WTC11 (cell line): ENCODE measurements at regions not wholly inside any gene's neighbourhood (a gene's known extent, or its start where the extent isn't known, plus 50 kb on each side); places are given as distances from the start of the nearest gene placed in this dataset.

ENCODE experiments used
- ATAC-seq: fragments of 200-7000 bp; cut with Tn5 transposase; 2 replicates; pipeline ENCODE4 v1.10.0; 2021; ENCODE audit warnings: mild to moderate bottlenecking, moderate library complexity
- CTCF ChIA-PET: fragments of 300-600 bp; sonication (Branson Sonifier 250); formaldehyde crosslinking; loops from one replicate; lab custom pipeline; 2021; ENCODE audit warnings: antibody characterized with exemption; lab: Charles Lee
- POLR2A ChIA-PET: fragments of 350-600 bp; sonication (Branson Sonifier 250); formaldehyde crosslinking; loops from one replicate; lab custom pipeline; 2021; ENCODE audit warnings: antibody characterized with exemption; lab: Charles Lee
- DNase-seq: peaks from one replicate; pipeline ENCODE4 v3.0.0; 2021; ENCODE audit warnings: low spot score
- H3K27ac Mint-ChIP-seq: 2 replicates; pipeline ENCODE4 v1.8.0; 2021; ENCODE audit warnings: mixed read lengths
- H3K27me3 Mint-ChIP-seq: 2 replicates; pipeline ENCODE4 v1.8.0; 2021; ENCODE audit warnings: low read depth, mild to moderate bottlenecking, moderate library complexity, mixed read lengths
- H3K36me3 Mint-ChIP-seq: 2 replicates; pipeline ENCODE4 v1.8.0; 2021; ENCODE audit warnings: mixed read lengths
- H3K4me1 Mint-ChIP-seq: 2 replicates; pipeline ENCODE4 v1.8.0; 2022; ENCODE audit warnings: mixed read lengths
- H3K4me3 Mint-ChIP-seq: 2 replicates; pipeline ENCODE4 v1.8.0; 2021; ENCODE audit warnings: mild to moderate bottlenecking, moderate library complexity, mixed read lengths
- H3K9me3 Mint-ChIP-seq: 2 replicates; pipeline ENCODE4 v1.8.0; 2021; ENCODE audit warnings: mixed read lengths
- CBFB ChIP-seq: sonication (generic); formaldehyde crosslinking; IDR thresholded peaks from 2 replicates; pipeline ENCODE4 v1.8.1; 2022; ENCODE audit warnings: mild to moderate bottlenecking, low read depth, missing genetic modification reagents
- EMX1 ChIP-seq: fragments of 250-450 bp; sonication (Bioruptor Pico); IDR thresholded peaks from 2 replicates; pipeline ENCODE4 v1.8.0; 2021; ENCODE audit warnings: mild to moderate bottlenecking
- FOXJ3 ChIP-seq: sonication (generic); formaldehyde crosslinking; IDR thresholded peaks from 2 replicates; pipeline ENCODE4 v1.9.0; 2021; ENCODE audit warnings: missing genetic modification reagents, mild to moderate bottlenecking, borderline replicate concordance
- FOXP4 ChIP-seq: sonication (generic); formaldehyde crosslinking; IDR thresholded peaks from 2 replicates; pipeline ENCODE4 v1.8.0; 2022; ENCODE audit warnings: mild to moderate bottlenecking, missing genetic modification reagents
- GABPB1 ChIP-seq: sonication (generic); formaldehyde crosslinking; IDR thresholded peaks from 2 replicates; pipeline ENCODE4 v1.8.1; 2023; ENCODE audit warnings: mild to moderate bottlenecking, missing genetic modification reagents
- HMGXB4 ChIP-seq: sonication (generic); formaldehyde crosslinking; IDR thresholded peaks from 2 replicates; pipeline ENCODE4 v1.8.1; 2023; ENCODE audit warnings: mild to moderate bottlenecking, moderate library complexity, missing genetic modification reagents
- JUN ChIP-seq: sonication (generic); formaldehyde crosslinking; IDR thresholded peaks from 2 replicates; pipeline ENCODE4 v1.8.0; 2023; ENCODE audit warnings: mild to moderate bottlenecking, missing genetic modification reagents
- SOX15 ChIP-seq: fragments of 250-450 bp; sonication (Bioruptor Pico); IDR thresholded peaks from 2 replicates; pipeline ENCODE4 v1.9.0; 2021; ENCODE audit warnings: mild to moderate bottlenecking
- STAT6 ChIP-seq: sonication (generic); formaldehyde crosslinking; conservative IDR thresholded peaks from 2 replicates; pipeline ENCODE4 v1.8.1; 2023; ENCODE audit warnings: mild to moderate bottlenecking, low read depth, missing genetic modification reagents, moderate library complexity
- USF1 ChIP-seq: sonication (generic); formaldehyde crosslinking; IDR thresholded peaks from 2 replicates; pipeline ENCODE4 v1.8.0; 2022; ENCODE audit warnings: mild to moderate bottlenecking, missing genetic modification reagents
- ZNF138 ChIP-seq: sonication (generic); formaldehyde crosslinking; conservative IDR thresholded peaks from 2 replicates; pipeline ENCODE4 v1.8.1; 2022; ENCODE audit warnings: mild to moderate bottlenecking, moderate library complexity, missing genetic modification reagents
- ZNF232 ChIP-seq: sonication (generic); formaldehyde crosslinking; IDR thresholded peaks from 2 replicates; pipeline ENCODE4 v1.8.0; 2022; ENCODE audit warnings: mild to moderate bottlenecking, missing genetic modification reagents
- ZNF263 ChIP-seq: sonication (generic); formaldehyde crosslinking; IDR thresholded peaks from 2 replicates; pipeline ENCODE4 v1.8.1; 2022; ENCODE audit warnings: low read depth, mild to moderate bottlenecking, moderate library complexity, missing genetic modification reagents
- TF ChIP-seq, protein P1 (sequence below): fragments of 250-450 bp; sonication (Bioruptor Pico); IDR thresholded peaks from 2 replicates; pipeline ENCODE4 v1.9.0; 2021; ENCODE audit warnings: mild to moderate bottlenecking, borderline replicate concordance
- TF ChIP-seq, protein P2 (sequence below): sonication (generic); formaldehyde crosslinking; IDR thresholded peaks from 2 replicates; pipeline ENCODE4 v1.8.0; 2022; ENCODE audit warnings: missing genetic modification reagents

- Mint-ChIP-seq H3K27me3 (no peaks in the 10 kb centered on the region), H3K4me3 (no peak overlapping the region), H3K9me3 (peaks cover 18% of the 10 kb centered on the region), H3K4me1 (peaks cover 2% of the 10 kb centered on the region; the same call in 1 of the 2 replicates), H3K27ac (no peak overlapping the region), H3K36me3 (no peaks in the 10 kb centered on the region)
- POLR2A ChIA-PET, result no interaction called here
- TF ChIP-seq FOXP4 (CRISPR knock-in tag) (no peak), FOXJ3 (CRISPR knock-in tag) (no peak), ZNF232 (CRISPR knock-in tag) (no peak), EMX1 (CRISPR knock-in tag) (no peak), USF1 (no peak), GABPB1 (CRISPR knock-in tag) (no peak), ZNF138 (CRISPR knock-in tag) (no peak)
- TF ChIP-seq, protein P1, sequence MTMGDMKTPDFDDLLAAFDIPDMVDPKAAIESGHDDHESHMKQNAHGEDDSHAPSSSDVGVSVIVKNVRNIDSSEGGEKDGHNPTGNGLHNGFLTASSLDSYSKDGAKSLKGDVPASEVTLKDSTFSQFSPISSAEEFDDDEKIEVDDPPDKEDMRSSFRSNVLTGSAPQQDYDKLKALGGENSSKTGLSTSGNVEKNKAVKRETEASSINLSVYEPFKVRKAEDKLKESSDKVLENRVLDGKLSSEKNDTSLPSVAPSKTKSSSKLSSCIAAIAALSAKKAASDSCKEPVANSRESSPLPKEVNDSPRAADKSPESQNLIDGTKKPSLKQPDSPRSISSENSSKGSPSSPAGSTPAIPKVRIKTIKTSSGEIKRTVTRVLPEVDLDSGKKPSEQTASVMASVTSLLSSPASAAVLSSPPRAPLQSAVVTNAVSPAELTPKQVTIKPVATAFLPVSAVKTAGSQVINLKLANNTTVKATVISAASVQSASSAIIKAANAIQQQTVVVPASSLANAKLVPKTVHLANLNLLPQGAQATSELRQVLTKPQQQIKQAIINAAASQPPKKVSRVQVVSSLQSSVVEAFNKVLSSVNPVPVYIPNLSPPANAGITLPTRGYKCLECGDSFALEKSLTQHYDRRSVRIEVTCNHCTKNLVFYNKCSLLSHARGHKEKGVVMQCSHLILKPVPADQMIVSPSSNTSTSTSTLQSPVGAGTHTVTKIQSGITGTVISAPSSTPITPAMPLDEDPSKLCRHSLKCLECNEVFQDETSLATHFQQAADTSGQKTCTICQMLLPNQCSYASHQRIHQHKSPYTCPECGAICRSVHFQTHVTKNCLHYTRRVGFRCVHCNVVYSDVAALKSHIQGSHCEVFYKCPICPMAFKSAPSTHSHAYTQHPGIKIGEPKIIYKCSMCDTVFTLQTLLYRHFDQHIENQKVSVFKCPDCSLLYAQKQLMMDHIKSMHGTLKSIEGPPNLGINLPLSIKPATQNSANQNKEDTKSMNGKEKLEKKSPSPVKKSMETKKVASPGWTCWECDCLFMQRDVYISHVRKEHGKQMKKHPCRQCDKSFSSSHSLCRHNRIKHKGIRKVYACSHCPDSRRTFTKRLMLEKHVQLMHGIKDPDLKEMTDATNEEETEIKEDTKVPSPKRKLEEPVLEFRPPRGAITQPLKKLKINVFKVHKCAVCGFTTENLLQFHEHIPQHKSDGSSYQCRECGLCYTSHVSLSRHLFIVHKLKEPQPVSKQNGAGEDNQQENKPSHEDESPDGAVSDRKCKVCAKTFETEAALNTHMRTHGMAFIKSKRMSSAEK (CRISPR knock-in tag), result no peak
- TF ChIP-seq, protein P2, sequence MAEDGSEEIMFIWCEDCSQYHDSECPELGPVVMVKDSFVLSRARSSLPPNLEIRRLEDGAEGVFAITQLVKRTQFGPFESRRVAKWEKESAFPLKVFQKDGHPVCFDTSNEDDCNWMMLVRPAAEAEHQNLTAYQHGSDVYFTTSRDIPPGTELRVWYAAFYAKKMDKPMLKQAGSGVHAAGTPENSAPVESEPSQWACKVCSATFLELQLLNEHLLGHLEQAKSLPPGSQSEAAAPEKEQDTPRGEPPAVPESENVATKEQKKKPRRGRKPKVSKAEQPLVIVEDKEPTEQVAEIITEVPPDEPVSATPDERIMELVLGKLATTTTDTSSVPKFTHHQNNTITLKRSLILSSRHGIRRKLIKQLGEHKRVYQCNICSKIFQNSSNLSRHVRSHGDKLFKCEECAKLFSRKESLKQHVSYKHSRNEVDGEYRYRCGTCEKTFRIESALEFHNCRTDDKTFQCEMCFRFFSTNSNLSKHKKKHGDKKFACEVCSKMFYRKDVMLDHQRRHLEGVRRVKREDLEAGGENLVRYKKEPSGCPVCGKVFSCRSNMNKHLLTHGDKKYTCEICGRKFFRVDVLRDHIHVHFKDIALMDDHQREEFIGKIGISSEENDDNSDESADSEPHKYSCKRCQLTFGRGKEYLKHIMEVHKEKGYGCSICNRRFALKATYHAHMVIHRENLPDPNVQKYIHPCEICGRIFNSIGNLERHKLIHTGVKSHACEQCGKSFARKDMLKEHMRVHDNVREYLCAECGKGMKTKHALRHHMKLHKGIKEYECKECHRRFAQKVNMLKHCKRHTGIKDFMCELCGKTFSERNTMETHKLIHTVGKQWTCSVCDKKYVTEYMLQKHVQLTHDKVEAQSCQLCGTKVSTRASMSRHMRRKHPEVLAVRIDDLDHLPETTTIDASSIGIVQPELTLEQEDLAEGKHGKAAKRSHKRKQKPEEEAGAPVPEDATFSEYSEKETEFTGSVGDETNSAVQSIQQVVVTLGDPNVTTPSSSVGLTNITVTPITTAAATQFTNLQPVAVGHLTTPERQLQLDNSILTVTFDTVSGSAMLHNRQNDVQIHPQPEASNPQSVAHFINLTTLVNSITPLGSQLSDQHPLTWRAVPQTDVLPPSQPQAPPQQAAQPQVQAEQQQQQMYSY (CRISPR knock-in tag), result no peak
- CTCF ChIA-PET, result no interaction called here
- no peak for DNase-seq
- ATAC-seq, result no peak
These were observed 121.0 kb upstream of the PCDH9 start for GRCh38 chr13:67351114-67351513.

DNA sequence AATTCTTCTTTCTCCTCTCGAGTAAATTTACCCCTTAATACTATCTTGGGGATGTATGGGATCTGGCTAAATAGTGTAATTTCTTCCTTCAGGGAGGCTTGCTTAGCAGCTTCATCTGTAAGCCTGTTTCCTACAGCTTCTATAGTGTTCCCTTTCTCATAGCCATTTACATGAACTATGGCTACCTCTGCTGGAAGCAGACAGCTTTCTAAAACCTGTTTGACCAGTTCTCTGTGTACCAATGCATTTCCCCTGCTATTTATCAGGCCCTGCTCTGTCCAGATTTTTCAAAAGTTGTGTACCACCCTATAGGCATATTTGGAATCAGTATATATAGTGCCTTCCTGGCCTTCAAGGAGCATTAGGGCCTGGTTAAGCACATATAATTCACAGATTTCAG lies 113.6 kb upstream of the PCDH9 start:
- CTCF ChIA-PET, result no interaction called here
- H3K27ac Mint-ChIP-seq, result no peak overlapping the region
- no peak for TF ChIP-seq CBFB (CRISPR knock-in tag)
- TF ChIP-seq SOX15, result no peak
- TF ChIP-seq ZNF263 (CRISPR knock-in tag), result no peak
- TF ChIP-seq JUN (CRISPR knock-in tag), result no peak
- no peak for TF ChIP-seq HMGXB4 (CRISPR knock-in tag)
- no peak for TF ChIP-seq STAT6 (CRISPR knock-in tag)

More for the DNA sequence above, 113.6 kb upstream of the PCDH9 start:
- no peaks in the 10 kb centered on the region for H3K36me3 Mint-ChIP-seq
- peaks cover 4% of the 10 kb centered on the region; the same call in 1 of the 2 replicates for H3K9me3 Mint-ChIP-seq
- ATAC-seq (peak; percentile 65), DNase-seq (no peak)
- peaks cover 11% of the 10 kb centered on the region for H3K4me1 Mint-ChIP-seq
- H3K27me3 Mint-ChIP-seq, result no peaks in the 10 kb centered on the region
- no peak overlapping the region for H3K4me3 Mint-ChIP-seq
- POLR2A ChIA-PET, result no interaction called here
